HCT116 (cell line): ENCODE measurements at regions not wholly inside any gene's neighbourhood (a gene's known extent, or its start where the extent isn't known, plus 50 kb on each side); places are given as distances from the start of the nearest gene placed in this dataset.

Experiments
- ATAC-seq: fragments of 200-7000 bp; cut with Tn5 transposase; 2 replicates; pipeline ENCODE4 v1.9.1; 2020; ENCODE audit warnings: mild to moderate bottlenecking, moderate library complexity
- BruUV-seq: library from RNA; stranded (reverse); fragments of 400-500 nt; replicated peaks from 2 replicates; lab custom pipeline; 2021; lab: Mats Ljungman, UMichigan
- CTCF ChIA-PET: fragments of 300-600 bp; sonication (Branson Sonifier 250); formaldehyde crosslinking; loops from one replicate; lab custom pipeline; 2021; ENCODE audit warnings: antibody characterized with exemption; lab: Charles Lee
- POLR2A ChIA-PET: fragments of 300-600, 350-600 bp; sonication (Branson Sonifier 250); formaldehyde crosslinking; loops from one replicate; lab custom pipeline; 2021; ENCODE audit warnings: antibody characterized with exemption; lab: Charles Lee
- RAD21 ChIA-PET, 2 experiments: fragments of 300-600 bp; sonication (Branson Sonifier 250); formaldehyde crosslinking; loops; one replicate each; lab custom pipeline; 2023; ENCODE audit warnings: low total read pairs in 2 of 2; ENCODE audit not compliant: uncharacterized antibody in 2 of 2, unreplicated experiment in 2 of 2, low non-redundant PET in 1 of 2; lab: Charles Lee
- DNase-seq: peaks from one replicate; pipeline ENCODE4 v3.0.0-alpha.2; 2010; ENCODE audit warnings: low read depth, low spot score
- H2AFZ ChIP-seq: fragments of 200-600 bp; shearing (Covaris generic), sonication (generic); 2 replicates; pipeline ENCODE4 v1.6.1; 2017; ENCODE audit warnings: low read depth, mixed run types, mixed read lengths, antibody characterized with exemption, low read length; ENCODE audit not compliant: poor library complexity, severe bottlenecking
- H3K27ac ChIP-seq: 2 replicates; pipeline ENCODE4 v1.5.1; 2012; ENCODE audit warnings: low read depth, low read length
- H3K27me3 ChIP-seq: fragments of 200-600 bp; sonication (generic); 2 replicates; pipeline ENCODE4 v1.6.1; 2016; ENCODE audit warnings: mixed run types, low read length, mixed read lengths; ENCODE audit not compliant: insufficient read depth
- H3K36me3 ChIP-seq, 2 experiments: fragments of 200-500 bp in 1 of 2; fragments of 200-600 bp in 1 of 2; sonication (Bioruptor generic) in 1 of 2; sonication (generic) in 1 of 2; 2 replicates each; pipeline versions ENCODE4 v1.5.1 to v1.6.1; 2014 to 2016; ENCODE audit warnings: low read length in 2 of 2, inconsistent platforms in 1 of 2, mixed read lengths in 1 of 2, mixed run types in 1 of 2; ENCODE audit not compliant: insufficient read depth in 2 of 2, control insufficient read depth in 1 of 2
- H3K4me1 ChIP-seq, 2 experiments: fragments of 200-600 bp in 1 of 2; sonication (generic) in 1 of 2; 2 replicates each; pipeline versions ENCODE4 v1.5.1 to v1.6.1; 2012 to 2017; ENCODE audit warnings: low read length in 2 of 2, inconsistent platforms in 1 of 2, mild to moderate bottlenecking in 1 of 2, mixed read lengths in 1 of 2, mixed run types in 1 of 2, moderate library complexity in 1 of 2; ENCODE audit not compliant: insufficient read depth in 2 of 2, control insufficient read depth in 1 of 2
- H3K4me2 ChIP-seq: fragments of 200-600 bp; sonication (generic); 2 replicates; pipeline ENCODE4 v1.6.1; 2017; ENCODE audit warnings: mixed run types, low read length, mixed read lengths
- H3K4me3 ChIP-seq, 2 experiments: fragments of 200-600 bp in 1 of 2; sonication (generic) in 1 of 2; replicated peaks in 1 of 2; 2 replicates each; pipeline ENCODE4 v1.5.1; 2011 to 2016; ENCODE audit warnings: low read length in 2 of 2, control low read depth in 1 of 2, low read depth in 1 of 2, mild to moderate bottlenecking in 1 of 2, mixed read lengths in 1 of 2, mixed run types in 1 of 2
- H3K79me2 ChIP-seq: fragments of 200-600 bp; sonication (generic); 2 replicates; pipeline ENCODE4 v1.6.1; 2017; ENCODE audit warnings: mild to moderate bottlenecking, mixed run types, low read length, moderate library complexity, mixed read lengths; ENCODE audit not compliant: insufficient read depth
- H3K9ac ChIP-seq: fragments of 200-600 bp; sonication (generic); 2 replicates; pipeline ENCODE4 v1.6.1; 2016; ENCODE audit warnings: low read length, mixed read lengths
- H3K9me2 ChIP-seq: fragments of 200-600 bp; sonication (generic), shearing (Covaris generic); 2 replicates; pipeline ENCODE4 v1.6.1; 2017; ENCODE audit warnings: mixed run types, mild to moderate bottlenecking, moderate library complexity; ENCODE audit not compliant: insufficient read depth
- H3K9me3 ChIP-seq, 2 experiments: fragments of 200-500 bp in 1 of 2; fragments of 200-600 bp in 1 of 2; sonication (Bioruptor generic) in 1 of 2; sonication (generic) in 1 of 2; 2 replicates each; pipeline ENCODE4 v1.6.1; 2014 to 2017; ENCODE audit warnings: low read length in 2 of 2, mixed read lengths in 2 of 2, inconsistent platforms in 1 of 2, low read depth in 1 of 2, mild to moderate bottlenecking in 1 of 2, mixed run types in 1 of 2, moderate library complexity in 1 of 2; ENCODE audit not compliant: control insufficient read depth in 1 of 2, insufficient read depth in 1 of 2
- H4K20me1 ChIP-seq: fragments of 200-600 bp; sonication (generic), shearing (Covaris generic); 2 replicates; pipeline ENCODE4 v1.6.1; 2017; ENCODE audit warnings: mixed run types, mild to moderate bottlenecking, moderate library complexity; ENCODE audit not compliant: insufficient read depth
- ATF3 ChIP-seq: IDR thresholded peaks from 2 replicates; pipeline ENCODE4 v1.6.1; 2012
- CBX3 ChIP-seq: IDR thresholded peaks from 2 replicates; pipeline ENCODE4 v1.6.1; 2012; ENCODE audit warnings: low read depth
- CEBPB ChIP-seq: IDR thresholded peaks from 2 replicates; pipeline ENCODE4 v1.6.1; 2012; ENCODE audit warnings: low read depth
- EGR1 ChIP-seq: IDR thresholded peaks from 2 replicates; pipeline ENCODE4 v1.6.1; 2012; ENCODE audit warnings: low read depth
- EZH2 ChIP-seq: fragments of 200-600 bp; sonication (generic); IDR thresholded peaks from 2 replicates; pipeline ENCODE4 v1.6.1; 2017; ENCODE audit warnings: antibody characterized with exemption, mixed run types
- EZH2phosphoT487 ChIP-seq: fragments of 200-600 bp; IDR thresholded peaks from 2 replicates; pipeline ENCODE4 v1.6.1; 2018; ENCODE audit warnings: antibody characterized with exemption, borderline replicate concordance
- JUND ChIP-seq: IDR thresholded peaks from 2 replicates; pipeline ENCODE4 v1.6.1; 2012
- POLR2A ChIP-seq: IDR thresholded peaks from 2 replicates; pipeline ENCODE4 v1.7.0; 2011; ENCODE audit warnings: borderline replicate concordance; ENCODE audit not compliant: insufficient read depth, insufficient read length; ENCODE audit errors: extremely low read depth
- POLR2AphosphoS5 ChIP-seq: IDR thresholded peaks from 2 replicates; pipeline ENCODE4 v1.6.1; 2011; ENCODE audit warnings: mild to moderate bottlenecking, low read depth, low read length, moderate library complexity
- RAD21 ChIP-seq: IDR thresholded peaks from 2 replicates; pipeline ENCODE4 v1.6.1; 2012; ENCODE audit warnings: low read depth, mild to moderate bottlenecking
- REST ChIP-seq: IDR thresholded peaks from 2 replicates; pipeline ENCODE4 v1.6.1; 2012; ENCODE audit warnings: low read depth
- SIN3A ChIP-seq: IDR thresholded peaks from 2 replicates; pipeline ENCODE4 v1.6.1; 2012; ENCODE audit warnings: low read depth
- SP1 ChIP-seq: IDR thresholded peaks from 2 replicates; pipeline ENCODE4 v1.6.1; 2012; ENCODE audit warnings: low read depth
- TCF7L2 ChIP-seq: IDR thresholded peaks from 2 replicates; pipeline ENCODE4 v1.7.0; 2011; ENCODE audit warnings: borderline replicate concordance, inconsistent platforms; ENCODE audit not compliant: insufficient read depth, insufficient read length; ENCODE audit errors: extremely low read depth
- YY1 ChIP-seq: IDR thresholded peaks from 2 replicates; pipeline ENCODE4 v1.6.1; 2011; ENCODE audit warnings: low read length, low read depth, moderate library complexity, mild to moderate bottlenecking; ENCODE audit not compliant: insufficient replicate concordance; ENCODE audit errors: extremely low read depth
- ZBTB33 ChIP-seq: IDR thresholded peaks from 2 replicates; pipeline ENCODE4 v1.6.1; 2011; ENCODE audit warnings: mild to moderate bottlenecking, low read length, moderate library complexity; ENCODE audit not compliant: insufficient replicate concordance; ENCODE audit errors: extremely low read depth
- ZNF274 ChIP-seq: fragments of 200-500 bp; sonication (Bioruptor generic); IDR thresholded peaks from 2 replicates; pipeline ENCODE4 v1.6.1; 2014; ENCODE audit warnings: mild to moderate bottlenecking, low read depth, low read length, inconsistent platforms
- intact Hi-C: fragments of 100-400 bp; cut with micrococcal nuclease; formaldehyde crosslinking; loops from 2 replicates; pipeline ENCODE4 v1.10.0; 2022

- no peaks in the 10 kb centered on the region for H3K9me2 ChIP-seq
- no TSS peak for BruUV-seq
- POLR2A ChIA-PET: no interaction called here
- RAD21 ChIA-PET: no interaction called here
- DNase-seq: no peak
- no peak overlapping the region for H3K27ac ChIP-seq
- CTCF ChIA-PET: no interaction called here
- H3K9me3 ChIP-seq: no peaks in the 10 kb centered on the region
- ATAC-seq: no peak
- H3K9ac ChIP-seq: no peak overlapping the region
- H3K79me2 ChIP-seq: no peaks in the 10 kb centered on the region
- H2AFZ ChIP-seq: no peak overlapping the region
- no peaks in the 10 kb centered on the region for H4K20me1 ChIP-seq
- H3K4me3 ChIP-seq: no peak overlapping the region
- no peak overlapping the region for H3K4me2 ChIP-seq
- H3K36me3 ChIP-seq: no peaks in the 10 kb centered on the region
- intact Hi-C loops: no loop called here
- TF ChIP-seq EGR1 (no peak), SIN3A (no peak), ZBTB33 (no peak), REST (no peak), YY1 (no peak), POLR2AphosphoS5 (no peak), TCF7L2 (no peak), JUND (no peak), POLR2A (no peak), EZH2 (no peak), ZNF274 (no peak), SP1 (no peak), CBX3 (no peak), CEBPB (no peak), ATF3 (no peak), RAD21 (no peak), EZH2phosphoT487 (no peak)
- no peaks in the 10 kb centered on the region; a peak in 1 of 4 replicates for H3K4me1 ChIP-seq
- H3K27me3 ChIP-seq: no peaks in the 10 kb centered on the region
Observed at GRCh38 chr5:110852541-110852940, 113.7 kb downstream of the SLC25A46 start.
